ENCODE measurements at regions not wholly inside any gene's neighbourhood (a gene's known extent, or its start where the extent isn't known, plus 50 kb on each side); places are given as distances from the start of the nearest gene placed in this dataset.
"Not testable (repeated sequence)": the region's sequence is repeated elsewhere in the genome, so short reads cannot be mapped to it uniquely, and the experiment has no call there.

- no peaks in the 10 kb centered on the region for H3K36me3 ChIP-seq
- intact Hi-C loops (cut with DNase I; ENCODE audit: low total_unique reads), result no loop called here
- peaks cover 0 to 18% (median 8%) of the 10 kb centered on the region in 8 donors for H3K9me3 ChIP-seq
- H3K4me1 ChIP-seq, result no peaks in the 10 kb centered on the region
- DNase-seq, result no peak
- no peak overlapping the region for H3K4me3 ChIP-seq
- WGBS, 5 donors, result 79 to 88% (median 79%) methylated on average over 2 of the region's 2 CpGs
- H3K27me3 ChIP-seq (replicated peaks in 1 of 7), result no peaks in the 10 kb centered on the region
- TF ChIP-seq CTCF (IDR thresholded peaks at IDR 0.05 in 8 of 11, conservative IDR thresholded peaks at IDR 0.05 in 3 of 11), result no peak
- TF ChIP-seq POLR2AphosphoS5 (IDR thresholded peaks at IDR 0.05), result no peak
- TF ChIP-seq POLR2A (IDR thresholded peaks at IDR 0.05), result no peak
- H3K27ac ChIP-seq, result no peak overlapping the region
These were observed 647.0 kb upstream of the SGO1 start for GRCh38 chr3:20832963-20833362.

GRCh38 chr3:20822251-20822650 lies 636.2 kb upstream of the SGO1 start:
- Histone ChIP-seq H3K36me3 (no peaks in the 10 kb centered on the region), H3K9me3 (peaks cover 0 to 51% (median 27%) of the 10 kb centered on the region in 8 donors), H3K4me3 (no peak overlapping the region), H3K27me3 (replicated peaks in 1 of 7) (no peaks in the 10 kb centered on the region), H3K4me1 (no peaks in the 10 kb centered on the region), H3K27ac (no peak overlapping the region)
- no peak for TF ChIP-seq CTCF (IDR thresholded peaks at IDR 0.05 in 8 of 11, conservative IDR thresholded peaks at IDR 0.05 in 3 of 11)
- no peak for TF ChIP-seq POLR2A (IDR thresholded peaks at IDR 0.05)
- no peak for TF ChIP-seq POLR2AphosphoS5 (IDR thresholded peaks at IDR 0.05)
- DNase-seq, result no peak
- intact Hi-C loops (cut with DNase I; ENCODE audit: low total_unique reads), result no loop called here

- H3K4me1 ChIP-seq; DNase-seq; H3K4me3 ChIP-seq; H3K27me3 ChIP-seq (replicated peaks in 1 of 7); intact Hi-C loops (cut with DNase I; ENCODE audit: low total_unique reads); H3K36me3 ChIP-seq; H3K27ac ChIP-seq: not testable (repeated sequence)
- H3K9me3 ChIP-seq, result peaks cover 0 to 49% (median 28%) of the 10 kb centered on the region in 8 donors
- WGBS, 5 donors, result 85 to 95% (median 89%) methylated on average over 3 to 9 of the region's 9 CpGs
These were observed 634.9 kb upstream of the SGO1 start for GRCh38 chr3:20820872-20821271.

- no peak for DNase-seq
- H3K4me3 ChIP-seq, result no peak overlapping the region
- 65 to 78% (median 71%) methylated on average over 2 of the region's 2 CpGs for WGBS, 5 donors
- H3K27ac ChIP-seq, result no peak overlapping the region
- intact Hi-C loops (cut with DNase I; ENCODE audit: low total_unique reads), result no loop called here
- TF ChIP-seq CTCF (IDR thresholded peaks at IDR 0.05 in 8 of 11, conservative IDR thresholded peaks at IDR 0.05 in 3 of 11) (no peak), POLR2A (IDR thresholded peaks at IDR 0.05) (no peak), POLR2AphosphoS5 (IDR thresholded peaks at IDR 0.05) (no peak)
- H3K36me3 ChIP-seq, result no peaks in the 10 kb centered on the region
- no peaks in the 10 kb centered on the region for H3K27me3 ChIP-seq (replicated peaks in 1 of 7)
- peaks cover 0 to 26% (median 4%) of the 10 kb centered on the region in 8 donors for H3K9me3 ChIP-seq
- no peaks in the 10 kb centered on the region for H3K4me1 ChIP-seq
These were observed 625.6 kb upstream of the SGO1 start for GRCh38 chr3:20811631-20812030.

GRCh38 chr3:20811006-20811405 lies 625.0 kb upstream of the SGO1 start:
- intact Hi-C loops (cut with DNase I; ENCODE audit: low total_unique reads), result no loop called here
- H3K36me3 ChIP-seq, result no peaks in the 10 kb centered on the region
- no peak for DNase-seq
- H3K4me3 ChIP-seq, result no peak overlapping the region
- H3K27ac ChIP-seq, result no peak overlapping the region
- peaks cover 0 to 26% (median 2%) of the 10 kb centered on the region in 8 donors for H3K9me3 ChIP-seq
- WGBS, 5 donors, result 66 to 77% (median 74%) methylated on average over 2 of the region's 2 CpGs
- TF ChIP-seq POLR2AphosphoS5 (IDR thresholded peaks at IDR 0.05), result no peak
- no peak for TF ChIP-seq CTCF (IDR thresholded peaks at IDR 0.05 in 8 of 11, conservative IDR thresholded peaks at IDR 0.05 in 3 of 11)
- TF ChIP-seq POLR2A (IDR thresholded peaks at IDR 0.05), result no peak
- H3K27me3 ChIP-seq (replicated peaks in 1 of 7), result no peaks in the 10 kb centered on the region
- no peaks in the 10 kb centered on the region for H3K4me1 ChIP-seq

Data from spleen (tissue), 11 donors.